ENCODE measurements at regions not wholly inside any gene's neighbourhood (a gene's known extent, or its start where the extent isn't known, plus 50 kb on each side); places are given as distances from the start of the nearest gene placed in this dataset.
"Not testable (repeated sequence)": the region's sequence is repeated elsewhere in the genome, so short reads cannot be mapped to it uniquely, and the experiment has no call there.

DNA sequence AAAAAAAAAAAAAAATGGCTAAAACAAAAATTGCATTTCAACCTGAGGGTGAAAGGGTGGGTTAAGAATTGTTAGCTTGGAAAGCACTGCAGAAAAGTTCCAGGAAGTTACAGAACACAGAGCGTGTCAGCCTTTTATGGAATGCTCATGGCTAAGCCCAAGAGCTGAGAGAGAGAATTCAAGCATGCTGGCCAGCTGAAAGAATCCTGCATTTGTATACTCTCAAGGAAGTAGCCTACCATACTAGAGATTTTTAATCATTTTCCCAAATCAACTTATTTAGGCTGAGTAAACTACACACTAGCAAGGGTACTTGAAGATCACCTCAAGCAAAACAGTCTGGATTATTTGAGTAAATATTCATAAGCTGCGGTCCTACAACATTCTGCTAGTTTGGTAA, 153.9 kb downstream of the KCNJ2 start:
- DNase-seq, result no peak

DNA sequence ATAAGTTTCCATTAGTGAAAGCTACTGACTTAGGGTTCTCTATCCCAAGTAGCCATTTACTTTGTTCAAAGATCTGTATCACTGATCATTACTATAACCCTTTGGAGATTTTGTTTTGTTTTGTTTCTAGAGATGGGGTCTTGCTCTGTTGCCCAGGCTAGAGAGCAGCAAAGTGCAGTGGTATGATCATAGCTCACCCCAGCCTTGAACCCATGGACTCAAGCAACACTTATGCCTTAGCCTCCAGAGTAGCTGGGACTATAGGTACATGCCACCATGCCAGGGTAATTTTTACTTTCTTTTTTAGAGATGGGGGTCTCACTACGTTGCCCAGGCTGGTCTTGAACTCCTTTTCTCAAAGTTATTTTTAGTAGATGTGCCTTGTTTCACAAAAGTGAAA, 154.7 kb downstream of the KCNJ2 start:
- DNase-seq, result no peak

DNA sequence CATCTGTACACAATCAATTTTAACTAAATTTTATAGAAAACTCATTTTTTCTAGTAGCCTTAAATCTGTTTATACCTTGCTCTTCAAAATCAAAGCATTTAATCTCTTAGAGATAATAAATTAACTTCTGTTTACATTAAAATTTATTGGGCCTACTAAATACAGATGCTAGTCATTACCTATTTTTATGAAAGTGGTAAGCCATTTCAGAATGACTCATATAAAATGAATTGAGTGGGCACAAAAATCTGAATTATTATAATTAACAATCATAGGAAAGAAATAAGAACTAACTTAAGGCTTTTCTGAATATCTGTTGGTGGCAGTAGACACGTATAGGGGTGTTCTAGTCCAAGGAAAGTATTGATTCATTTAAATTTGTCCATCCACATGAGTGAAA, 157.9 kb downstream of the KCNJ2 start:
- DNase-seq, result no peak

DNA sequence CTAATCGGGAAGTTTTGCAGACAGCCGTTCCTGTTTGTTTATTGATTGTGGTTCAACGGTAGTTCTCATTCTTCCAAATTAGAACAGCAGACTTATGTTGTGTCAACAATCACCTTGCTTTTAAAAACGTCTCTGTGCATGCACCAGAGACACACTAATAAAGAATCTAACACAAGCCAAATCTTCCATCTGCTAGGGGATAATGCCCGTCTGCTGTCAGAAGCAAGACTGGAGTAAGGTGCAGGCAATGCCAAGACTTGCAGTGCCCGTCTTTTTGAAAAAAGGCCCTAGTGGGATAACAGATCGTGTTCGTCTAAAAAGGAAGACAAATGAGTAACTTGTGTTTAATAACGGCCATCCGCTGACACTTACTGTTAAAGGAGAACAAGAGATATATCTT, 158.4 kb downstream of the KCNJ2 start:
- DNase-seq, result no peak

DNA sequence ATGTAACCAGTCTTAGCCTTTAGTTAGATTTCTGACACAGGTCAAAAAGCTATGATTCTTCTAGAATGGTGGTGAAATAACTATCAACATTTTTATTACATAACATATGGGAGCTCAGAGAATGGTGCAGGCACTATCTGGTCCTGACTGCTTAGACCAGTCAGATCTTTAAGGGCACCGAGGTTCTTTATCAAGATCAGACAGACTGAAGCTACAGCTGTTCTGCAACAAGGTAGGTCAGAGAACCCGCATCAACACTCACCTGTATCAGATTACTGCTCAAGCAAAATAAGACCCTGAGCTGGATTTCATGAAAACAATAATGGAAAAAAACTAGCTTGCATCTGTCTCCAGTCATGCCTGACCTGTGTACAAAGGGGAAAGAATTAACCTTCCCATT, 160.4 kb downstream of the KCNJ2 start:
- peak; percentile 3 for DNase-seq

DNA sequence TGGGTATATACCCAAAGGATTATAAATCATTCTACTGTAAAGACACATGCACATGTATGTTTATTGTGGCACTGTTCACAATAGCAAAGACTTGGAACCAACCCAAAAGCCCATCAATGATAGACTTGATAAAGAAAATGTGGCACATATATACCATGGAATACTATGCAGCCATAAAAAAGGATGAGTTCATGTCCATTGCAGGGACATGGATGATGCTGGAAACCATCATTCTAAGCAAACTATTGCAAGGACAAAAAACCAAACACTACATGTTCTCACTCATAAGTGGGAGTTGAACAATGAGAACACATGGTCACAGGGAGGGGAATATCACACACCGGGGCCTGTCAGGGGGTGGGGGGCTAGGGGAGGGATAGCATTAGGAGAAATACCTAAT, 161.7 kb downstream of the KCNJ2 start:
- not testable (repeated sequence) for DNase-seq

DNA sequence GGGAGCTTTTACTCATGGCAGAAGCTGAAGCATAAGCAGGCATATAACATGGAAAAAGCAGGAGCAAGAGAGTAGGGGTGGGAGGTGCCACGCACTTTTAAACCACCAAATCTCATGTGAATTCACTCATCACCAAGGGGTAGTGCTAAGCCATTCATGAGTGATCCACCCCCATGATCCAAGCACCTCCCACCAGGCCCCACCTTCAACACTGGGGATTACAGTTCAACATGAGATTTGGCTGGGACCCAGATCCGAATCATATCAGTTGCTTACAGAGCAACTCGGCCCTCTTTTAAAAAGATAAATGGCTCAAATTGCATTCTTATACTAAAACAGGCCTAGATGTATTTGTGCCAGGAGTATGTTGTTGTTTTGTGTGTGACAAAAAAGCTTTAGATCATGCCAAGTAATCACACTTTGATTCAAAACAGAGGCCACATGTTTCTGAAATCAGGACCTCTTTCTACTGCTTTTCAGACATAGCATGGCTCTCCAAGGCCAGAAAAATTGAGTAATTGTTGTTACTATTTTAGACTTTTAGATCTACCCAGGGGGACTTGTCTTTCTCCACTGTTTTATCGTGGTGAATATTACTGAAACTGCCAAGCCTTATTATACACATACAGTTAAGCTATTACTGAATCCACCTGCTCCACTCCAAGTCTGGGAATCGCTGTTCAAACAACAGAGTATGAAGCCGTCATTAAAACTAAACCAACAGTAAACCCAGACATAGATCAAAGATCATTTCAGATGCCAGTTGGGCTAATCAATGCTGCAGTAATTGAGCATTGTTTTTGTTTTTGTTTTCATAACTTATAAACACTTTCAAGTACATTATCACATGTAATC, 163.3 kb downstream of the KCNJ2 start:
- DNase-seq, result no peak

DNA sequence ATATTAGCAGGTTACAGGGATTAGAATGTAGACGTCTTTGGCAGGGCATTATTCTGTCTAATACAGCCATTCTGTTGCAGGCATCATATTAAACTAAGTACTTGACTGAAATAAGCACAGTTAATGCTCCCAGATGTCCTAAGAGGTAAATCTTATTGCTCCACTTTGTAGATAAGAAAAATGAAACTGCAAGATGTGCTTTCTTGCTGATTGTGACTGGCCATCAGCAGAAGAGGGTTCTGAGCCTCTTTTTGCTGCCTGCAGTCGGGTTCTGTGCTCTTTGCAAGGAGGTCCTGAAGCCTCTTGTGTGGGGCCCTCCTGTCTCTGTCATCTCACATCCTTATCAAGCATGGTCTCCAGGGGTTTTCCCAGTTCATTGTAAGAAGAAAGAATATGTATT, 167.1 kb downstream of the KCNJ2 start:
- DNase-seq, result no peak

DNA sequence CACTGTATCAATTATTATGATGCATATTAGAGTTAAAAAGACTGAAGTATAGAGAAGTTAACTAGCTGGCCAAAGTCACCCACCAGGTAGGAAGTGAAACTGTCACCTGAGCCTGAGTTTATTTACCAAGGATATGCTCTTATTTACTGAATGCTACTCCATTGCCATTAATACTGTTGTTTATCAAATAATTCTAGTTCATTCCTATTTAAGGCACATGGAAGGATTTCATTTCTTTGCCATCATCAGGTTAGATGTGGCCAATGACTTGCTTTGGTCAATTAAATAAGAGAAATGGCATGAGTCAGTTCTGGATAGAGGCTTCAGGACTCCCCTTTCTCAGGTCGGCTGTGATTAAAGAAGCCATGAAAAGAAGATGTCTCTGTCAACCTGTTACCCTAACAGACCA, 169.6 kb downstream of the KCNJ2 start:
- DNase-seq, result no peak

DNA sequence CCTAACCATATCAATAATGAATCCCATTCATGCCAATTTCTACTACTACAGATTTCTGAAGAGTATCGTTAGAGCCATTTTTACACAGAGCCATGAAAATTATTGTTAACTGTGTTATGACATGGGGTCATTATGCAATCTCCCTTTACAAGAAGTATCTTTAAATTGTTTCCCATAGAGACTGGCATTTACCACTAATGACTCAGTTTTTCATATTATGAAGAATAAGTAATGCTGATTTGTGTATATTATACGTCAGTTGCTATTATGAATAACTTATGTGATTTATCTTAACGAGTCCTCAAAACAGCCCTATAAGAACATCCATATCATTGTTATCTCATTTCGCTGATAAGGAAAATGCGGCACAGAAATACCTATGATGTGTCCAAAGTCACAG, 173.8 kb downstream of the KCNJ2 start:
- DNase-seq, result no peak

DNA sequence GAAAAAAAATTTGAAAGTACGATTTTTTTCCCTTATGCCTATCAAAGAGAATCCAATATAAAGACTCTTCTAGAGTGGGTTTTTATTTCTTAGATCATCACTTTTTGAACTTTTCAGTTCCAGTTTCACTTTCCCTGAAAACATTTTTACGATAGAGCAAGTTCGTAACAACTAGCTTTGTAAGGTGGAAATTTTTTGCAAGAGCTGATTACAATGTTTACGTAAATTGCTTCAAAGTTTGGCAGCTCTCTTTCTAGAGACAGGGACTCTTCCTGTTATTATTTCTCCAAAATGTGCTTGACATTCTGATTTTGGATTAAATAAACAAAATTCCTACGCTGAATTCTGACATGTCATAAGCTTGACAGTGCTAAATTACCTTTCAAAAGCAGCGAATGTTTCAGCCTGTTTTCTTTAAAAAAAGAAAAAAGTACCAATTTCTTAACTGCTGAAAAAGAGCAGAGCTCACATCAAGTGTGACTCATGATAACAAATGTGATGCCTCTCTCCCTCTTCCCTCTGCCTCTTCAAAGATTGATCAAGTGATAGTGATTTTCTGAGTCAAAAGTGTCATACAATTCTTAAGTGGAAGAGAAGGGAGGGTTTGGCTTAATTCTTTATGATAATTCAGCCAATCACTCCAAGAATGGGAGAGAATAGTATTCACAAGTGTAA, 175.2 kb downstream of the KCNJ2 start:
- no peak for DNase-seq

DNA sequence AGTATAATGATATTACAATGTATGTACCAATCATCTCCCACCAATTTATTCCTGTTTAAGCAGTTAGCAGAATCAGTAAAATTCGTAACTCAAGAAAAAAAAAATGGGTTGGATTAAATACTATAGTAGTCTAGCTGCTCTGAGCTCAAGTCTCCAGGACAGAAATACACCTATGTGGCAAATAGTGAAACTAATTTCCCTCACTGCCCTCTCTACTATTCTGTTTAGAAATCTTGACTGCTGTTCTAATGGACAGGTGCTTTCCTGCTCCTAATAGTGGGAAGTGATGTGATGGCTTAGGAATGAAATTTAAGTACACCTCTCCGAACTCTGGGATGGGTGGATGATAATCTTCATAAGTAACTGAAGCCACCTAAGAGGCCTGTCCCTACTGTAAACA, 175.7 kb downstream of the KCNJ2 start:
- no peak for DNase-seq

DNA sequence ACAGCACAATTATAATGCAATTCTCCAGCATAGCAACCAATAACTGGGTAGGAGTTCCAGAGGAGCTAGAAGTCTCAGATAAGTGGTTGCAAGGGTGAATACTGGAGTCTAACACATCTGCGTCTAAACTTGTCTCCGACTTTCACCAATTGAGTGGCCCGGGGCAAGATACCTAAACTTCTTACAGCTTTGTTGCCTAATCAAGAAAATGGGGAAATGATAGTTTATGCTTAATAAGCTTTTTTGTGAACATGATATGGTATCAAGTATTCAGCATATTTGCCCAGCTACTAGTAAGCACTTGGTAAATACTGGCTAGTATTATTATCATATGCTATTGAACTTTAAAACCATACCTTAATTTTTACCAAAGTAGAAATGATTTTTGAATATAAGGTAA, 183.5 kb downstream of the KCNJ2 start:
- no peak for DNase-seq

DNA sequence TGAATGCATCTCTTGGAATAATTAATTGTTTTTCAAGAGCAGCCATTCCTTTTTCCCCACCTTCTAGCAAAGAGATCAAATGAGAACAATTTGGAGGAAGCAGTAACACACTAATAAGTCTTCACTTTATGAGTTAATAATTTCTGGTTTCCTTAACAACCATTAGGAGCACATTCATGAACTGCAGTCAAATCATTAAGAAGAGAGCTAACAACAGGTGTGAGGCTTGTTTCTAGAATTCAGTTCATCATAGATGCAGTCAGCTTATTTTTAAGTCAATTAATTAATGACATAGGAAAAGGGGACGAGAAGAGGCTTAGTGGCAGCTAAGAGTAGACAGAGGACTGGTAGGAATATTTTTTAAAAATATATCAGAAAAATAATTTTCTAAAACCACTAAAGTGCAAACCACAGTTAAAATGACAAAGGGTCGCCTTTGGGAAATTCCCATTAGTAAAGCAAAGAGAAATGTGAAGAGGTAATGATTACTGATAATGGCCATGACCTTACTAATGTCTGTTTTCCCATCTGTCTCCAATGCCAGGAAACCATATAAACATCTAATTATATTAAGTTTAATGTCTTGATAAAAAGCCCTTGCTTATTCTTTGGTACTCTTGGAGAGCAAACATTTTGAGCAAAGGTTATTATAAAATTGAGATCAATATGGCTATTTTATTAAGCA, 184.2 kb downstream of the KCNJ2 start:
- DNase-seq, result no peak

DNA sequence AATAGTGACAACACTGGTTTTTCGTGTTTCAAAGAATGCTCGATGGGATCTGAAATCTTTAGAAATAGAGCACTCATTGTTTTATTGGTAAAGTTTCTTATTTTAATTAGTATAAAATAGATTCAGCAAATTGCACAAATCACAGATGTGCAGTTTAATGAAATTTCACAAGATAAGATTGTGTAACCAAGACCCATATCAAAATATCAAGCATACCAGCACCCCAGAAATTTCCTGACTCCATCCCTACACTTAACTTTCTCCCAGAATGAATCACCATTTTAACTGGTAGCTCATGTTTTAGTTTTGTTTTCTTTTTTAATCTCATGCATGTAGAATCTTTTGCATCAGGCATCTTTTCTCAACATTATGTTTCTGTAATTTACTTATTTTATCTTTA, 185.9 kb downstream of the KCNJ2 start:
- no peak for DNase-seq

DNA sequence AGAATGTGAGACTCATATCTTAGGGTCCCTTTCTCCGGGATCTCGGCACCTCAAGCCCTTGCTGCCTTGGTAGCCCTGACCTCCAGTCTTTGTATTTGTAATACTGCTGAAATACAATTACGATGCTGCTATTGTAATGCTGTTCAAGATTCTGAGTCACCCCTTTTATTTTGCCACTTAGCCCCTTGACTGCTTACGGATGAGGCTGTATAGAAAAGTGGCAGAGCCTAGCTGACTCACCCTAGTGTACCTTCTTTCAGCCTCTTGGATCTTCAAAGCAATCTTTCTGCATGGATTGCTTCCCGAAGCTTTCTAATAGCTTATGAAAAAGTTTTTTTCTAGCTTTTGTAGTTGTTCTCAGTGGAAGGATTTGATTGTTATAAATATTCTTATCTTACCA, 187.9 kb downstream of the KCNJ2 start:
- DNase-seq, result no peak

DNA sequence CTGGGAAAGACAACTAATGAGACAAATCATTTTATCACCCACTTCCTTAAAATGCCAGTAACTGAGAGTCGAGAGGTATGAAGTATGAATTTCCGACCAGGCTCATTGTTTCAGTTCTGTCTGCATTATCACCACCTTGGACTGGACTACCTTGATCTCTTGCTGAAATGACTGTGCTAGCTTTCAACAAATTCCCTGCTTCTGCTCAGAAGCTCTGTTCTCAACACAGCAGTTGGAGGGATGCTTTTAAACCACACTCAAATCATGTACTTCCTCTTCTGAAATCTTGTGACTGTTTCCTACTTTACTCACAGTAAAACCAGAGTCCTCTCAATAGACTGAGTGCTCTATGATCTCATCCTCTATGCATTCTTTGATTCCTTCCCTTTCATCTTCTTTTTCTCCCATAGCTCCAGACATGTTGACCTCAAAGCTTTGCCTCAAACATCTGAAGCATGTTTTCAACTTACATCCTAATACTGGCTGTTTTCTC, 195.8 kb downstream of the KCNJ2 start:
- no peak for DNase-seq

DNA sequence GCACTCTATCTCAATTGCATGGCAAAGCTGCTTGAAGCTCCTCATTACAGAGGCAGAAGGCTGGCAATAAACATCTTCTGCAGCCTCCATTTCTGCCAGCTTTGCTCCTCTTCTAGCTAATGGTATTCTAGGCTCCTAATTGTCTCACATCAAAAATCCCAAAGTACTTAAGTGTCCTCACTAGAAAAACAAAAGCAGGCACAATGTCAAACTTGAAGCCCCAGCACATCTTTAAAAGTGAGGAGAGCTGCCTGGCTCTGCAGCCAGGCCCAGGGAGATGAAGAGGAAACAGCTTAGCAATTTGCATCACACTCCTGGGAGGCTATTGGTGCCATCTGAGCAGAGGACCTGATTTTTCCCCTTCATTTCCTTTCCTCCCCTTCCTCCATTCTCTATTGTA, 197.1 kb downstream of the KCNJ2 start:
- DNase-seq, result no peak

DNA sequence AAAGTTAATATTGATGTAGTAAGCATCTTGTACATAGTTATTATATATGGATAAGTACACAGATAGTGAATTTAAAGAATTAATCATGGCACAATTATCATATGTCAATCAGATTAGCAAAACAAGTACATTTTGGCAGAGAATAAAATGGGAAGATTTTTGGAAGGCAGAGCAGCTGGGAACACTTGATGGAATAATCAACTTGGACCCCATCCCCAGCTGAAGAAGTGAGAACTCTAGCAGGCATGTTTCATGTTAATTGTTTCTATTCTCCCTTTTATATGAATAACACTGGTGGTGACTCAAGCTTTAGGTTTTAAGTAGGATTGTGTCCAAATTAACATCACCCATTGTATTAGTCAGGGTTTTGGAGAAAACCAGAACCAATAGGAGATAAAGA, 198.7 kb downstream of the KCNJ2 start:
- DNase-seq, result no peak

DNA sequence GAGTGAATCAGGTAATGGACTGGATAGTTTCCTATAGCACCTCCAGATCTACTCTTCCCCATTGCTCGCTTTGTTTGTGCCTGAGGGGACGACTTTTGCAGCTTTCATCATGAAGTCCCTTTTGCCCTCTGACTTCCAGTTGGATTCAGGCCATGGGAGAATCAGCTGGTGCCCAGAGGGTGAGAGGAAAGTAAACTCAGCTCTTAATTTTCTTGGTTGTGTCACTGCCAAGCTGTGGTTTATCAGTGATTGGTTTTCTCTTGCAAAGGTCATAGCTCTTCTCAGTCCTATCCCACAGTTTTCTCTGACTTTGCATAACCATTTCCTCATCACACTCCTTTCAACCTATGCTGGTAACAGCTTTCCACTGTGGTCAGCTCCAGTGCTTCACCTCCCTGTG, 200.1 kb downstream of the KCNJ2 start:
- no peak for DNase-seq

DNA sequence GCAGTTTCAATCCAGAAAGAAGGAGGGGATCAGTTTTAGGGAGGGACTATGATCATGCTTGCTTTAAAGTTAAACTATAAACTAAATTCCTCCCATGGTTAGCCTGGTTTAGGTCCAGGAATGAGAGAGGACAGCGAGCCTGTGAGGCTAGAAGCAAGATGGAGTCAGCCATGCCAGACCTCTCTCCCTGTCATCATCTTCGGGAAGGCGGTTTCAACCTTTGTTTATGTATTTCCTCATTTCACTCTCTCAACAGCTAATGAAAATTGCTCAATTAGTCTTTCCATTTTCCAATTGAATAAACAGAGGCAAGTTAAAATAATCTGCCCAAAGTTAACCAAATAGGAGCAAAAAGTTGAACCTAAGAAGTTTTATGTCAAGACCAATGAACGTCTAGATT, 201.5 kb downstream of the KCNJ2 start:
- DNase-seq, result no peak

DNA sequence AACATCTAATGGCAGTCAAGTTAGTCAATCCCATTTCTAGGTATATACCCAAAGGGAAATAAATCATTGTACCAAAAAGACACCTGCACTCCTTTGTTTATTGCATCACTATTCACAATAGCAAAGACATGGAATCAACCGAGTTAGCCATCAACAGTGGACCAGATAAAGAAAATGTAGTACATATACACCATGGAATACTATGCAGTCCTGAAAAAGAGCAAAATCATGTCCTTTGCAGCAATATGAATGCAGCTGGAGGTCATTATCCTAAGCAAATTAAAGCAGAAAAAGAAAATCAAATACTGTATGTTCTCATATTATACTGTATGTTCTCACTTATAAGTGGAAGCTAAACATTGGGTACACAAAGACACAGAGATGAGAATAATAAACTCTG, 204.0 kb downstream of the KCNJ2 start:
- DNase-seq, result no peak

DNA sequence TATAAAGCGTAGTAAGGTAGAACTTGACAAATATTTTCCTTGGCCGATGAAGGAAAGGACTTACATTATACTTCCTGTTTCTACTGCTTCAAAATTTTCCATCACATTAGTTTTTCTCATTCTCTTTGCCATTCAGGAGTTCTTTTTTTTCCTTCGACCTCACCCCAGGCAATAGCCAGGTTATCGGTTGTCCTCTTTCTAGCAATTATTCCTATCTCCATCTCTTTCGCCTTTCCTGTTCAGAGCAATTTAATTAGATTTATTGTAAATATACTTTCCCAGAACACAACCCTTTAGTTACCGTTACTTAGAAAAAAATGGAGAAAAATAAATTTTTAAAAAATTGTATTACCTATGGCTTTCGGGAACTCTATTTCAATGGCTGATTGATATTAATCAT, 205.2 kb downstream of the KCNJ2 start:
- DNase-seq, result no peak
